ENCODE measurements at regions not wholly inside any gene's neighbourhood (a gene's known extent, or its start where the extent isn't known, plus 50 kb on each side); places are given as distances from the start of the nearest gene placed in this dataset.
"Not testable (repeated sequence)": the region's sequence is repeated elsewhere in the genome, so short reads cannot be mapped to it uniquely, and the experiment has no call there.

- not testable (repeated sequence) for TF ChIP-seq POLR2A (IDR thresholded peaks at IDR 0.05); CTCF (IDR thresholded peaks at IDR 0.05 in 8 of 11, conservative IDR thresholded peaks at IDR 0.05 in 3 of 11); POLR2AphosphoS5 (IDR thresholded peaks at IDR 0.05)
These were observed 275.2 kb downstream of the TP53TG3F start for GRCh38 chr16:33734650-33735049.

Data from spleen (tissue), 7 donors.